Fibroblast of gingiva (primary cell): ENCODE measurements at regions not wholly inside any gene's neighbourhood (a gene's known extent, or its start where the extent isn't known, plus 50 kb on each side); places are given as distances from the start of the nearest gene placed in this dataset.
A peak's percentile ranks its signal among the peaks of the same experiment; 100 is the strongest.
"Not testable (repeated sequence)": the region's sequence is repeated elsewhere in the genome, so short reads cannot be mapped to it uniquely, and the experiment has no call there.

Experiments used
- DNase-seq: peaks from one replicate; pipeline ENCODE4 v3.0.0-alpha.2; 2011; ENCODE audit warnings: low read depth

DNA sequence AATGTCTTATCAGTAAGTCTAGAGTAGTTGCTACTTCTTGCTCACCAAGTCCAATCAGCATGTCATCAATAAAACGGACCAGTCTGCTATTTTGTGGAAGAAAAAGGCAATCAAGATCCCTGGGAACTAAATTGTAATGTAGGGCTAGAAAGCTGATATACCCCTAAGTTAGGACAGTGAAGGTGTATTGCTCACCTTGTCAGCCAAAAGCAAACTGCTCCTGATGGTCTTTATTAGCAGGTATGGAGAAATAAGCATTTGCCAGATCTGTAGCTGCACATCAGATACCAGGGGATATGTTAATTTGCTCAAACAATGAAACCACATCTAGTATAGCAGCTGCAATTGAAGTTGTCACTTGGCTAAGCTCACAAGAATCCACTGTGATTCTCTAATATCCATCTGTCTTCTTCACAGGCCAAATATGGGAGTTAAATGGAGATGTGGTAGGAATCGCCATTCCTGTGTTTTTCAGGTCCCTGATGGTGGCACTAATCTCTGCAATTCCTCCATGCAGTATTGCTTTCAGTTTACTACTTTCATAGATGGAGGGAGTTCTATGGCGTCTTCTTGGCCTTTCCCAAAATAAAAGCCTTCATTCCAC lies 75.0 kb downstream of the TMEM237 start:
- DNase-seq, result no peak

DNA sequence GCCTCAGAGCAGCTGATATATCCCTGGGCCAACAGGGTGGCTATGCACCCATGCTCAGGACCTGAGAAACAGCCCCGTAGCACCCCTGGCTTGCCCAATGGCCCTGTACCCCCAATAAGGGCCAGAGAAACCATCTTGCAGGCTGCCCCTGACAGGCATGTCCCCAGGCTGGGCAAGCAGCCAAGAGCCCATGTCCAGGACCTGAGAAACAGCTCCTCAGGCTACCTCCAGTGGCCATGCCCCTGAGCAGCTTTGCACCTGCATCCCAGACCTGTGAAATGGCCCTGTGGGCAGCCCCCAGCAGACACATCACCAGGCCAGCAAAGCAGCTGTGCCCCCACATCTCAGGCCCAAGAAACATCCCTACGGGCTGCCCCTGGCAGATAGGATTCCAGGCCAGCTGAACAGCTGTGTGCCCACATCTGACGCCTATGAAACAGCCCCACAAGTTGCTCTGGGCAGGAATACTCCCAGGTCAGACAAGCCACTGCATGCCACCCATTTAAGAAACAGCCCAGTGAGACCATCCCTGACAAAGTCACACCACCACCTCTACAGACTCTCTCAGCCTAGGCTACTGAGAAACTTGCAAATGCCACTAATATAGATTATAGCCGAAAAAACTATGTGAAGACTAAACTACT lies 84.1 kb downstream of the TMEM237 start:
- DNase-seq, result no peak

DNA sequence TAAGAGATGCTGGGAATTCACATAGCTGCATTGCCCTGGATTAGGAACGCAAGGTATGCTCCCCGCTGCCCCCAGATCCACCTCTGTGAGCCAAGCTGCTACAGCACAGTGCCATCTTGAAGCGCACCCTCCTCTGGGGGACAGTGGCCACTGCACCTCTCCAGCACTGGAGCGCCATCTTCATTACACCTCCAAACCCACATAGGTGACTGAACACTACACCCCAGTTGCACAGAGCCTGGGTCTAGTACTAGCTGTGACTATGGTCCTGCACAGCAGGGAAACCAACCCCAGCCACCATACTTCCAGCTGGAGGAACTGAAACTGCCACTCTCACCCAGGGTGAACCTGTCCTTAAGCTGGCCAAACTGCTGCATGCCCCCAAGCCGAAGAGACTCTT lies 84.6 kb downstream of the TMEM237 start:
- DNase-seq, result no peak

DNA sequence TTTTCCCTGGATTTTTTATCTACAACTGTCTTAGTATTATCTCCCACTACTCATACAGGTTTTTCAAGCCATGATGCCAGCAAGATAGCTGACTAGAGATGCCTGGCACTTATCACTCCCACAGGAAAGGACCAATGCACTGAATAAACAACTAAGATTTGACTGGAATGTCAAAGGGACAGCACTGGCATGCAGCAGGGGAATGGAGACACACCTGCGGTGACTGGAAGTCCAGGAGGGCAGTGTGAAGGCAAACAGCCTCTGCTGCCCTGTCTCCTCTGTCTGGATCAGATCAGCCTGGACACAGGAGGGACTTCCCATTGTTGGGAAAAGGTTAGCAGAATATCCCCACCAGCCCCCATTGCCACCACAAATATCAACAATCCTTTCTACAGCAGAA lies 85.1 kb downstream of the TMEM237 start:
- no peak for DNase-seq

DNA sequence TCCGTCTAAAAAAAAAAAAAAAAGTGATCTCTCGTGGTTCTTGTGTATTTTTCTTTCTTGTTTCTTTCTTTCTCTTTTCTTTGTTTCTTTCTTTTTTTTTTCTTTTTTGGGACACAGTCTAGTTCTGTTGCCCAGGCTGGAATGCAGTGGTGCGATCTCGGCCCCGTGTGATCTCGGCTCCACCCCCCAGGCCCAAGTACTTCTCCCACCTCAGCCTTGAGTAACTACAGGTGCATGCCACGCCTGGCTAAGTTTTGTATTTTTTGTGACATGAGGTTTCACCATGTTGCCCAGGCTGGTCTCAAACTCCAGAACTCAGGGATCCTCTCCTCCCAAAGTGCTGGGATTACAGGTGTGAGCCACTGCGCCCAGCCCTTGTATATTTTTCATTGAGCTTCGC lies 91.4 kb downstream of the TMEM237 start:
- DNase-seq, result no peak

DNA sequence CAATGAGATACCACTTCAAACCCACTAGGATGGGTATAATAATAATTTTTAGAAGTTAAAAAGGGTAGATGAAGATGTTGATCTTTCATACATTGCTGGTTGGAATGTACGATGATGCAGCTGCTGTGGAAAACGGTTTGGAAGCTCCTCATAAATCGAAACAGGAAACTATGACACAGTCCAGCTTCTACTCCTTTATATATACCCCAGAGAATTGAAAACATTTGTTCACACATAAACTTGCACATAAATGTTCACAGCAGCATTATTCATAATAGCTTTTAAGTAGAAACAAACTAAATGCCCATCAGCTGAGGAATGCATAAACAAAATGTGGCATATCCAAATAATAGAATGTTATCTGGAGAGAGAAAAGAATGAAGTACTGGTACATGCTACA lies 95.0 kb downstream of the STRADB start:
- DNase-seq, result peak; percentile 65

DNA sequence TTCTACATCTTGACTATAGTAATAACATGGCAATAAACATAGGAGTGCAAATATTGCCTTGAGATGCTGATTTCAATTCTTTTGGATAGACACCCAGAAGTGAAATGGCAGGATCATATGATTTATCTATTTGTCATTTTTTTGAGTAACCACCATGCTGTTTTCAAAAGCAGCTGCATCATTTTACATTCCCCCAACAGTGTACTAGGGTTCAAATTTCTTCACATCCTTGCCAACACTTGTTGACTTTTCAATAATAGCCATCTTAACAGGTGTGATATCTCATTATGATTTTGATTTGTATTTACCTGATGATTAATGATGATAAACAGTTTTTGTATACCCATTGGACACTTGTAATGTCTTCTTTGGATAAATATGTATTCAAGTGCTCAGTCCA lies 90.8 kb downstream of the STRADB start:
- no peak for DNase-seq

DNA sequence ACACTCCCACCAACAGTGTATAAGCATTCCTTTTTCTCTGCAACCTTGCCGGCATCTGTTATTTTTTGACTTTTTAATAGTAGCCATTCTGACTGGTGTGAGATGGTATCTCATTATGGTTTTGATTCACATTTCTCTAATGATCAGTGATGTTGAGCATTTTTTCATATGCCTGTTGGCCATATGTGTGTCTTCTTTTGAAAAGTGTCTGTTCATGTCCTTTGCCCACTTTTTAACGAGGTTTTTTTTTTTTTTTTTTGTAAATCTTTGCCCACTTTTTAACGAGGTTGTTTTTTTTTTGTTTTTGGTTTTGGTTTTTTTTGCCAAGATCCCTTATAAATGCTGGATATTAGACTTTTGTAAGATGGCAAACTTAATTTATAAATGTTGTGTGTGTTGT lies 87.7 kb downstream of the STRADB start:
- DNase-seq, result not testable (repeated sequence)

DNA sequence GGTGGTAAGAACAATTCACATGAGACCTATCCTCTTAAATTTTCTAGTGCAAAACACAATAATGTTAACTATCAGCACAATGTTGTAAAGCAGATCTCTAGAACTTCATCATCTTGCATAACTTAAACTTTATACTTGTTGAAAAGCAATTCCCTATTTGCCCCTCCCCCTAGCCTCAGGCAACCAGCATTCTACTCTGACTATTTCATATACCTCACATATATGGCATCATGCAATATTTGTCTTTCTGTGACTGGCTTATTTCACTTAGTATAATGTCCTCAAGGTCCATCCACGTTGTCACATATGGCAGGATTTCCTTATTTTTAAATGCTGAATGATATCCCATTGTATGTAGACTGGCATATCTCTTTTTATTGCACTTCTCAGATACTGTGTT lies 86.5 kb downstream of the STRADB start:
- DNase-seq, result no peak

DNA sequence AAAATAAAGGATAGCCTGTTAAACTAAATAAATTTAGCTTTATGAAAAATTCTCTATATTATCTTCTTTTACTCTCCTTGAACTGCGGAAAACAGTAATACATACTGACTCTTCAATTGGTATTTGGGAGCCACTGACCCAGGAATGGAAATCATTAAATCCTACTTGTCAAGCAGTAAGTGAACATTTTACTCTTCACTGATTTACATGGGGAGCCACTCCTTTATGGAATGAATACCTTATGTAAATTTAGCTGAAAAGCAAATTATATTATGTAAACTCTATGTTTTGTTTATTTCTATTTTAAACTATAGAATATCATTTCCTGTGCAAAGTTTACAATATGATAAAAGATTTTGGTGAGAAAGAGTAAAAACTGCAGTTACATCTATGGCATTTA lies 85.2 kb downstream of the STRADB start:
- no peak for DNase-seq

DNA sequence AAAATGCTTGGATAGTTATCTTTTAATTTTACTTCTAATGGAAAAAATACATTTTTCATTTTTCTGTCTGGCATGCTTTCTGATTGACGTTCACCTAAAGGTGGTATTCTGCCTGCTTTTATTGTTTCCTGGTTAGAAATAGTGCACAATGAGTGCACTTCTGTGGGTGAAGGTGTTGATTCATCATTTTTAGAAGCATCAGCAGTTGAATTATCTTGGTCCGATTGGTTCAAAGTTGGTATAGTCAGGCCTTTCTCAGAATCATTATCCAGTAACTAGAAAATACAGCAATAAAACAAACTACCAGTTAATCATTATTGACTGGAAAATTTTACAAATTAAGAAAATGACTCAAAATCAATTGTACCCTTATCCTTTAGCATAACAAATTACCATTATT lies 84.5 kb downstream of the STRADB start:
- no peak for DNase-seq

DNA sequence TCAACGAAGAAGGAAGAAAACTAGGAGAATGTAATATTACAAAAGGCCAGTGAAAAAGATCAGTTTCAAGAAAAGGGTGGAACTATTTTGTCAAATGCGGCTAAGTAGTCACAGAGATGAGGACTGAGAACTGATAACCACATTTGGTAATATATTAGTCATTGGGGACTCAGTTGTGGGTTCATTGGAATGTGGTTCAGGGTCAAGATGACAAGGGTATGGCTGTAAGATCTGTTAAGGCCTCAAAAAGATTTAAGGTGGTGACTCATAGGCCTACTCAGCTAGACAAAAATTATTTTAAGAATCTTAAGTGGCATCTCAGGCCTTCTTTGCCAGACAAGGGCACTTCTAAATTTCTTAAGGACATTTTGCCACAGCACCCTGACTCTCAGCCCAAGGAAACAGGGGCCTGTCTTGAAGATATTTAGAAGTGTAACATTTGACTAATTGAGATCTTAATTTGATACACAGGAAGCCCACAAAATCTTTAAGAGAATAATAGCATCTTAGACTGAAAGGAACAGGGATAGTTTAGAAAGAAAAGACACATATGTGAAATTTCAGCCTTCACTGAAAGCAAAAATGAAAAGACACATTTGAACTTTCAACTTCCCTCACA lies 81.3 kb downstream of the STRADB start:
- peak; percentile 54 for DNase-seq
